ENCODE measurements at regions not wholly inside any gene's neighbourhood (a gene's known extent, or its start where the extent isn't known, plus 50 kb on each side); places are given as distances from the start of the nearest gene placed in this dataset.

DNA sequence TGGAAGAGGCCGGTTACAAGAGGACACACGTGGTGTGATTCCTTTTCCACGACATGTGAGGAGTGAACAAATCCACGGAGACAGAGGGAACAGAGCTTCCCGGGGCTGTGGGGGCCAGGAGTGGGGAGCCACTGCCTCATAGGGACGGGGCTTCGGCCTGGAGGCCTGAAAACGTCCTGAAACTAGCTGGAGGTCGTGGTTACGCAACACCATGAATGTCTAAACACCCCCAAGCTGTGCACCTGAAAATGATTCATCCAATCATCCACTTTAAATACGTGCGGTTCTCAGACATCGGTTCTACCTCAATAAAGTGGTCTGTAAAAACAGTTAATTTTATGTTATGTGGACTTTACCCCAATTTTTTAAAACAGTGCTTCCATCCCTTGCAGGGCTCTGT is 65.3 kb upstream of the PPP1R26 start:
- H3K27ac ChIP-seq (ENCODE audit: low read depth, low read length): no peak overlapping the region
- peaks cover 3% of the 10 kb centered on the region; the same call in 1 of the 2 replicates for H3K4me1 ChIP-seq (ENCODE audit: control insufficient read depth, insufficient read depth, low read length)
- no peak overlapping the region for H3K4me3 ChIP-seq (ENCODE audit: low read depth, low read length)
- H3K9ac ChIP-seq (ENCODE audit: low read length): no peak overlapping the region
- no peaks in the 10 kb centered on the region for H3K27me3 ChIP-seq (ENCODE audit: control insufficient read depth, insufficient read depth, low read length)
- H3K36me3 ChIP-seq (ENCODE audit: control insufficient read depth, insufficient read depth, low read length): no peaks in the 10 kb centered on the region
- H3K9me3 ChIP-seq (ENCODE audit: control insufficient read depth, insufficient read depth, low read depth, low read length): no peaks in the 10 kb centered on the region

- Histone ChIP-seq H3K36me3 (ENCODE audit: control insufficient read depth, insufficient read depth, low read length) (no peaks in the 10 kb centered on the region), H3K9ac (ENCODE audit: low read length) (no peak overlapping the region), H3K27ac (ENCODE audit: low read depth, low read length) (no peak overlapping the region), H3K4me3 (ENCODE audit: low read depth, low read length) (no peak overlapping the region), H3K9me3 (ENCODE audit: control insufficient read depth, insufficient read depth, low read depth, low read length) (no peaks in the 10 kb centered on the region), H3K27me3 (ENCODE audit: control insufficient read depth, insufficient read depth, low read length) (no peaks in the 10 kb centered on the region), H3K4me1 (ENCODE audit: control insufficient read depth, insufficient read depth, low read length) (peaks cover 5% of the 10 kb centered on the region; the same call in 1 of the 2 replicates)
Measured at GRCh38 chr9:135415586-135415985, 64.0 kb upstream of the PPP1R26 start.

- Histone ChIP-seq H3K36me3 (ENCODE audit: control insufficient read depth, insufficient read depth, low read length) (no peaks in the 10 kb centered on the region), H3K4me1 (ENCODE audit: control insufficient read depth, insufficient read depth, low read length) (peaks cover 5% of the 10 kb centered on the region; the same call in 1 of the 2 replicates), H3K4me3 (ENCODE audit: low read depth, low read length) (no peak overlapping the region), H3K27ac (ENCODE audit: low read depth, low read length) (no peak overlapping the region), H3K9ac (ENCODE audit: low read length) (no peak overlapping the region), H3K9me3 (ENCODE audit: control insufficient read depth, insufficient read depth, low read depth, low read length) (no peaks in the 10 kb centered on the region), H3K27me3 (ENCODE audit: control insufficient read depth, insufficient read depth, low read length) (no peaks in the 10 kb centered on the region)
Measured at GRCh38 chr9:135416664-135417290, 62.8 kb upstream of the PPP1R26 start.

DNA sequence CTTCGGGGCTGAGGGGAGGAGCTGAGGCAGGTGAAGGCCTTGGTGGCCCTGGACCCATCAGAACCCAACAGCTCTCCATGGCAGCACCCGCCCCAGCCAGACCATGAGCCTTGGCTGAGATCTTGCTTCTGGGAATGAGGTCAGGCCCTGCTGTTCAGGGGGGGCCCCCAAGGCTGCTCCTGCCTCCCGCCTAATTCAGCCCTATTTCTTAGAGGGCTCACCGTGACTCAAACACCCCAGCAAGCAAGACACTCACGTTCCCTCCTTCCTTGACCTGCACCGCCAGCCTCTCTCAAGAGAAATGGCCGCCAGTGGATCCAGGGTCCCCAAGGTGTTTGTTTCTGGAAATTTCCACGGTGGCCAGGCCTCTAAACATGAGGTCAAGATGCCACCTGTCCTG is 61.4 kb upstream of the PPP1R26 start:
- H3K27ac ChIP-seq (ENCODE audit: low read depth, low read length): no peak overlapping the region

GRCh38 chr9:135419106-135419505 is 60.5 kb upstream of the PPP1R26 start:
- Histone ChIP-seq H3K27me3 (ENCODE audit: control insufficient read depth, insufficient read depth, low read length) (no peaks in the 10 kb centered on the region), H3K9ac (ENCODE audit: low read length) (no peak overlapping the region), H3K36me3 (ENCODE audit: control insufficient read depth, insufficient read depth, low read length) (no peaks in the 10 kb centered on the region), H3K4me1 (ENCODE audit: control insufficient read depth, insufficient read depth, low read length) (peaks cover 5% of the 10 kb centered on the region; the same call in 1 of the 2 replicates), H3K4me3 (ENCODE audit: low read depth, low read length) (no peak overlapping the region), H3K9me3 (ENCODE audit: control insufficient read depth, insufficient read depth, low read depth, low read length) (0 out of 2 replicates have a peak, but pooled peaks cover 8% of the 10 kb centered on the region), H3K27ac (ENCODE audit: low read depth, low read length) (no peak overlapping the region)

More for the DNA sequence above, 61.4 kb upstream of the PPP1R26 start:
- Histone ChIP-seq H3K27me3 (ENCODE audit: control insufficient read depth, insufficient read depth, low read length) (no peaks in the 10 kb centered on the region), H3K36me3 (ENCODE audit: control insufficient read depth, insufficient read depth, low read length) (no peaks in the 10 kb centered on the region), H3K9me3 (ENCODE audit: control insufficient read depth, insufficient read depth, low read depth, low read length) (no peaks in the 10 kb centered on the region), H3K4me3 (ENCODE audit: low read depth, low read length) (no peak overlapping the region), H3K4me1 (ENCODE audit: control insufficient read depth, insufficient read depth, low read length) (peaks cover 5% of the 10 kb centered on the region; the same call in 1 of the 2 replicates), H3K9ac (ENCODE audit: low read length) (no peak overlapping the region)

- H3K36me3 ChIP-seq (ENCODE audit: control insufficient read depth, insufficient read depth, low read length): no peaks in the 10 kb centered on the region
- no peak overlapping the region for H3K27ac ChIP-seq (ENCODE audit: low read depth, low read length)
- H3K9me3 ChIP-seq (ENCODE audit: control insufficient read depth, insufficient read depth, low read depth, low read length): peaks cover 17% of the 10 kb centered on the region
- H3K4me3 ChIP-seq (ENCODE audit: low read depth, low read length): no peak overlapping the region
- no peaks in the 10 kb centered on the region for H3K27me3 ChIP-seq (ENCODE audit: control insufficient read depth, insufficient read depth, low read length)
- H3K9ac ChIP-seq (ENCODE audit: low read length): no peak overlapping the region
- peaks cover 5% of the 10 kb centered on the region; the same call in 1 of the 2 replicates for H3K4me1 ChIP-seq (ENCODE audit: control insufficient read depth, insufficient read depth, low read length)
Measured at GRCh38 chr9:135422341-135422944, 57.1 kb upstream of the PPP1R26 start.

DNA sequence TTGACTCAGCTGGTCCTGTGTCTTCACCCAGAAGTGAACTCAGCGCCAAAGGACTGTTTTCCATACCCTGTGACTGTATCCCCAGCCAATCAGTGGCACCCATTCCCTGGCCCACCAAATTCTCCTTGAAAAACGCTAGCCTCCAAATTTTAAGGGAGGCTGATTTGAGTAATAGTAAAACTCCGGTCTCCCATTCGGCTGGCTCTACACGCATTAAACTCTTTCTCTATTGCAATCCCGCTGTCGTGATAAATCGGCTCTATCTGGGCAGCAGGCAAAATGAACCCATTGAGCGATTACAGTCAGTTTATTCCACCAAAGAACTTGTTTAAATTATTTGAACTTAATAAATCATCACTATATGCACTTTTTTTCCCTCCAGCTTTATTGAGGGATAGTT is 55.9 kb upstream of the PPP1R26 start:
- no peaks in the 10 kb centered on the region for H3K27me3 ChIP-seq (ENCODE audit: control insufficient read depth, insufficient read depth, low read length)

More for the DNA sequence above, 55.9 kb upstream of the PPP1R26 start:
- H3K4me1 ChIP-seq (ENCODE audit: control insufficient read depth, insufficient read depth, low read length): peaks cover 5% of the 10 kb centered on the region; the same call in 1 of the 2 replicates
- H3K27ac ChIP-seq (ENCODE audit: low read depth, low read length): no peak overlapping the region
- peaks cover 17% of the 10 kb centered on the region for H3K9me3 ChIP-seq (ENCODE audit: control insufficient read depth, insufficient read depth, low read depth, low read length)
- H3K4me3 ChIP-seq (ENCODE audit: low read depth, low read length): no peak overlapping the region
- H3K9ac ChIP-seq (ENCODE audit: low read length): no peak overlapping the region
- no peaks in the 10 kb centered on the region for H3K36me3 ChIP-seq (ENCODE audit: control insufficient read depth, insufficient read depth, low read length)
